Endodermal cell (in vitro differentiated cells): ENCODE measurements at regions not wholly inside any gene's neighbourhood (a gene's known extent, or its start where the extent isn't known, plus 50 kb on each side); places are given as distances from the start of the nearest gene placed in this dataset.
"Not testable (repeated sequence)": the region's sequence is repeated elsewhere in the genome, so short reads cannot be mapped to it uniquely, and the experiment has no call there.

Source experiments
- DNase-seq: peaks from one replicate; pipeline ENCODE4 v3.0.0-alpha.2; 2017
- H3K27ac ChIP-seq: 2 replicates; pipeline ENCODE4 v1.5.1; 2013; ENCODE audit warnings: mild to moderate bottlenecking, low read depth, low read length, moderate library complexity
- H3K27me3 ChIP-seq: 2 replicates; pipeline ENCODE4 v1.6.1; 2013; ENCODE audit warnings: mild to moderate bottlenecking, low read length, moderate library complexity; ENCODE audit not compliant: insufficient read depth, control insufficient read depth, poor library complexity, severe bottlenecking
- H3K36me3 ChIP-seq: 2 replicates; pipeline ENCODE4 v1.7.0; 2013; ENCODE audit warnings: mild to moderate bottlenecking, low read length, moderate library complexity; ENCODE audit not compliant: control insufficient read depth, insufficient read depth
- H3K4me1 ChIP-seq: one replicate; pipeline ENCODE4 v1.7.0; 2013; ENCODE audit warnings: low read length; ENCODE audit not compliant: control insufficient read depth, insufficient read depth
- H3K4me3 ChIP-seq: 2 replicates; pipeline ENCODE4 v1.5.1; 2013; ENCODE audit warnings: mild to moderate bottlenecking, low read length, moderate library complexity
- H3K9ac ChIP-seq: 2 replicates; pipeline ENCODE4 v1.6.1; 2013; ENCODE audit warnings: mild to moderate bottlenecking, low read length, moderate library complexity; ENCODE audit not compliant: poor library complexity, severe bottlenecking; ENCODE audit errors: extremely low read depth
- H3K9me3 ChIP-seq: 2 replicates; pipeline ENCODE4 v1.6.1; 2013; ENCODE audit warnings: mild to moderate bottlenecking, low read length, moderate library complexity; ENCODE audit not compliant: control insufficient read depth
- H3K27ac Mint-ChIP-seq: 2 replicates; pipeline ENCODE4 v1.8.0; 2020; ENCODE audit warnings: mixed read lengths
- H3K27me3 Mint-ChIP-seq: 2 replicates; pipeline ENCODE4 v1.8.0; 2021; ENCODE audit warnings: mild to moderate bottlenecking, mixed read lengths; ENCODE audit not compliant: insufficient read depth
- H3K36me3 Mint-ChIP-seq: 2 replicates; pipeline ENCODE4 v1.8.0; 2020; ENCODE audit warnings: low read depth, mixed read lengths
- H3K4me1 Mint-ChIP-seq: 2 replicates; pipeline ENCODE4 v1.8.0; 2020; ENCODE audit warnings: mixed read lengths
- H3K4me3 Mint-ChIP-seq: 2 replicates; pipeline ENCODE4 v1.8.0; 2020; ENCODE audit warnings: mild to moderate bottlenecking, moderate library complexity, mixed read lengths
- H3K9me3 Mint-ChIP-seq: 2 replicates; pipeline ENCODE4 v1.8.0; 2020; ENCODE audit warnings: mild to moderate bottlenecking, mixed read lengths
- CTCF ChIP-seq: fragments of 200-600 bp; sonication (generic); conservative IDR thresholded peaks from 2 replicates; pipeline ENCODE4 v1.5.0; 2021; ENCODE audit warnings: antibody characterized with exemption, mild to moderate bottlenecking
- WGBS, 2 experiments: methylation state at CpG; one replicate each; pipeline versions ENCODE4 v1.1.5 to v1.1.7; 2013; ENCODE audit warnings: missing lambda C conversion rate in 2 of 2, mixed read lengths in 1 of 2; ENCODE audit not compliant: insufficient coverage in 1 of 2, insufficient read length in 1 of 2; 5-methylcytosine and 5-hydroxymethylcytosine counted together

- not testable (repeated sequence) for H3K36me3 Mint-ChIP-seq, H3K27ac Mint-ChIP-seq, H3K27me3 ChIP-seq, H3K4me3 ChIP-seq, H3K4me1 ChIP-seq, H3K9ac ChIP-seq, H3K36me3 ChIP-seq, H3K27me3 Mint-ChIP-seq, H3K9me3 ChIP-seq, H3K4me3 Mint-ChIP-seq, H3K4me1 Mint-ChIP-seq, H3K9me3 Mint-ChIP-seq, H3K27ac ChIP-seq
- DNase-seq: peak; percentile 86
- 49 to 68% methylated on average over 6 to 13 of the region's 13 CpGs for WGBS, 2 experiments
- peak; percentile 87 for TF ChIP-seq CTCF
Measured at GRCh38 chr15:77902921-77903760, 174.4 kb downstream of the TBC1D2B start.

GRCh38 chr15:77901921-77902750 lies 175.4 kb downstream of the TBC1D2B start:
- H3K27me3 Mint-ChIP-seq: peaks cover 5% of the 10 kb centered on the region
- no peaks in the 10 kb centered on the region for H3K27me3 ChIP-seq
- no peaks in the 10 kb centered on the region for H3K36me3 ChIP-seq
- H3K9me3 ChIP-seq: no peaks in the 10 kb centered on the region
- H3K9ac ChIP-seq: no peak overlapping the region
- no peak overlapping the region for H3K4me3 Mint-ChIP-seq
- 78 to 85% methylated on average over 10 to 13 of the region's 13 CpGs for WGBS, 2 experiments
- DNase-seq: peak; percentile 66
- H3K27ac ChIP-seq: no peak overlapping the region
- peaks cover 9% of the 10 kb centered on the region for H3K4me1 Mint-ChIP-seq
- no peaks in the 10 kb centered on the region for H3K4me1 ChIP-seq
- H3K9me3 Mint-ChIP-seq: no peaks in the 10 kb centered on the region
- TF ChIP-seq CTCF: peak; percentile 58
- no peak overlapping the region for H3K27ac Mint-ChIP-seq
- H3K36me3 Mint-ChIP-seq: no peaks in the 10 kb centered on the region
- H3K4me3 ChIP-seq: no peak overlapping the region

GRCh38 chr15:77901251-77901881 lies 176.1 kb downstream of the TBC1D2B start:
- no peak for TF ChIP-seq CTCF
- peaks cover 9% of the 10 kb centered on the region for H3K4me1 Mint-ChIP-seq
- H3K36me3 Mint-ChIP-seq: no peaks in the 10 kb centered on the region
- Histone ChIP-seq H3K9me3 (no peaks in the 10 kb centered on the region), H3K9ac (no peak overlapping the region), H3K36me3 (no peaks in the 10 kb centered on the region), H3K4me3 (no peak overlapping the region), H3K27ac (no peak overlapping the region), H3K4me1 (no peaks in the 10 kb centered on the region), H3K27me3 (no peaks in the 10 kb centered on the region)
- H3K27ac Mint-ChIP-seq: no peak overlapping the region
- peak; percentile 41 for DNase-seq
- no peak overlapping the region for H3K4me3 Mint-ChIP-seq
- H3K27me3 Mint-ChIP-seq: peaks cover 4% of the 10 kb centered on the region
- H3K9me3 Mint-ChIP-seq: no peaks in the 10 kb centered on the region
- 91 to 100% methylated on average over 4 to 18 of the region's 18 CpGs for WGBS, 2 experiments
